ENCODE measurements at regions not wholly inside any gene's neighbourhood (a gene's known extent, or its start where the extent isn't known, plus 50 kb on each side); places are given as distances from the start of the nearest gene placed in this dataset.
A peak's percentile ranks its signal among the peaks of the same experiment; 100 is the strongest.

- peak; percentile 51 for DNase-seq (ENCODE audit: low read depth)
Observed at GRCh38 chr15:69951898-69952555, 145.7 kb downstream of the TLE3 start.

GRCh38 chr15:69953051-69953450, 144.7 kb downstream of the TLE3 start:
- no peak for DNase-seq (ENCODE audit: low read depth)

- no peak for DNase-seq (ENCODE audit: low read depth)
Observed at GRCh38 chr15:69953816-69954215, 143.9 kb downstream of the TLE3 start.

- DNase-seq (ENCODE audit: low read depth): no peak
Observed at GRCh38 chr15:69954666-69955065, 143.1 kb downstream of the TLE3 start.

- DNase-seq (ENCODE audit: low read depth): no peak
Observed at GRCh38 chr15:69955240-69955894, 142.3 kb downstream of the TLE3 start.

- no peak for DNase-seq (ENCODE audit: low read depth)
Observed at GRCh38 chr15:69956417-69956816, 141.3 kb downstream of the TLE3 start.

GRCh38 chr15:69957175-69957574, 140.5 kb downstream of the TLE3 start:
- DNase-seq (ENCODE audit: low read depth): peak; percentile 1

GRCh38 chr15:69958496-69959084, 139.1 kb downstream of the TLE3 start:
- DNase-seq (ENCODE audit: low read depth): peak; percentile 8

- no peak for DNase-seq (ENCODE audit: low read depth)
Observed at GRCh38 chr15:69962561-69962960, 135.2 kb downstream of the TLE3 start.

- DNase-seq (ENCODE audit: low read depth): no peak
Observed at GRCh38 chr15:69963385-69963784, 134.3 kb downstream of the TLE3 start.

- no peak for DNase-seq (ENCODE audit: low read depth)
Observed at GRCh38 chr15:69971771-69972170, 125.9 kb downstream of the TLE3 start.

- DNase-seq (ENCODE audit: low read depth): no peak
Observed at GRCh38 chr15:69972436-69972835, 125.3 kb downstream of the TLE3 start.

GRCh38 chr15:69973102-69973714, 124.5 kb downstream of the TLE3 start:
- DNase-seq (ENCODE audit: low read depth): peak; percentile 61

GRCh38 chr15:69973880-69974279, 123.8 kb downstream of the TLE3 start:
- DNase-seq (ENCODE audit: low read depth): no peak

GRCh38 chr15:69974321-69974720, 123.4 kb downstream of the TLE3 start:
- no peak for DNase-seq (ENCODE audit: low read depth)

- DNase-seq (ENCODE audit: low read depth): peak; percentile 25
Observed at GRCh38 chr15:69976366-69976994, 121.2 kb downstream of the TLE3 start.

- DNase-seq (ENCODE audit: low read depth): no peak
Observed at GRCh38 chr15:69978603-69979002, 119.1 kb downstream of the TLE3 start.

GRCh38 chr15:69979262-69979661, 118.5 kb downstream of the TLE3 start:
- DNase-seq (ENCODE audit: low read depth): no peak

- no peak for DNase-seq (ENCODE audit: low read depth)
Observed at GRCh38 chr15:69979783-69980182, 117.9 kb downstream of the TLE3 start.

- no peak for DNase-seq (ENCODE audit: low read depth)
Observed at GRCh38 chr15:69980341-69981059, 117.2 kb downstream of the TLE3 start.

GRCh38 chr15:69982037-69982436, 115.7 kb downstream of the TLE3 start:
- no peak for DNase-seq (ENCODE audit: low read depth)

GRCh38 chr15:69983696-69984265, 113.9 kb downstream of the TLE3 start:
- peak; percentile 22 for DNase-seq (ENCODE audit: low read depth)
